Neural cell (in vitro differentiated cells): ENCODE measurements at regions not wholly inside any gene's neighbourhood (a gene's known extent, or its start where the extent isn't known, plus 50 kb on each side); places are given as distances from the start of the nearest gene placed in this dataset.

Source experiments
- H2AFZ ChIP-seq: fragments of 200-600, 300-800 bp; sonication (generic), shearing (Covaris generic); 2 replicates; pipeline ENCODE4 v1.6.0; 2014; ENCODE audit warnings: low read depth, mild to moderate bottlenecking, antibody characterized with exemption, low read length, moderate library complexity
- H3F3A ChIP-seq: fragments of 200-600 bp; shearing (Covaris generic); 2 replicates; pipeline ENCODE4 v1.6.1; 2016; ENCODE audit warnings: mild to moderate bottlenecking, moderate library complexity, mixed read lengths, antibody characterized with exemption, low read length; ENCODE audit not compliant: insufficient read depth, poor library complexity, severe bottlenecking
- H3K27ac ChIP-seq: fragments of 200-600, 300-800 bp; sonication (generic), shearing (Covaris generic); 2 replicates; pipeline ENCODE4 v1.5.1; 2014; ENCODE audit warnings: mild to moderate bottlenecking, low read length, moderate library complexity
- H3K27me3 ChIP-seq: fragments of 300-800, 200-600 bp; sonication (generic), shearing (Covaris generic); 2 replicates; pipeline ENCODE4 v1.6.0; 2014; ENCODE audit warnings: mild to moderate bottlenecking, low read depth, low read length, moderate library complexity; ENCODE audit not compliant: insufficient read depth
- H3K36me3 ChIP-seq: fragments of 300-800, 200-600 bp; sonication (generic), shearing (Covaris generic); 2 replicates; pipeline ENCODE4 v1.5.1; 2014; ENCODE audit warnings: mild to moderate bottlenecking, antibody characterized with exemption, low read length, moderate library complexity; ENCODE audit not compliant: insufficient read depth
- H3K4me2 ChIP-seq: fragments of 300-800, 200-600 bp; sonication (generic), shearing (Covaris generic); 2 replicates; pipeline ENCODE4 v1.6.0; 2014; ENCODE audit warnings: mild to moderate bottlenecking, low read length
- H3K4me3 ChIP-seq: fragments of 300-800, 200-600 bp; sonication (generic), shearing (Covaris generic); 2 replicates; pipeline ENCODE4 v1.5.1; 2014; ENCODE audit warnings: mild to moderate bottlenecking, low read length, moderate library complexity
- H3K79me2 ChIP-seq: fragments of 200-600 bp; shearing (Covaris generic); replicated peaks from 2 replicates; pipeline ENCODE4 v1.6.0; 2014; ENCODE audit warnings: mild to moderate bottlenecking, low read length, moderate library complexity; ENCODE audit not compliant: insufficient read depth
- H3K9ac ChIP-seq: fragments of 300-800, 200-600 bp; sonication (generic), shearing (Covaris generic); 2 replicates; pipeline ENCODE4 v1.6.1; 2016; ENCODE audit warnings: mild to moderate bottlenecking, low read length, mixed read lengths
- H3K9me2 ChIP-seq: fragments of 200-600 bp; shearing (Covaris generic); 2 replicates; pipeline ENCODE4 v1.6.1; 2016; ENCODE audit warnings: mild to moderate bottlenecking, low read length, mixed read lengths; ENCODE audit not compliant: insufficient read depth
- H3K9me3 ChIP-seq: fragments of 200-600, 300-800 bp; sonication (generic), shearing (Covaris generic); 2 replicates; pipeline ENCODE4 v1.6.1; 2016; ENCODE audit warnings: mild to moderate bottlenecking, mixed run types, low read length, moderate library complexity, mixed read lengths
- H4K20me1 ChIP-seq: fragments of 200-600 bp; shearing (Covaris generic); 2 replicates; pipeline ENCODE4 v1.6.1; 2016; ENCODE audit warnings: mild to moderate bottlenecking, mixed run types; ENCODE audit not compliant: insufficient read depth
- CTCF ChIP-seq: fragments of 450-650 bp; IDR thresholded peaks from 2 replicates; pipeline ENCODE4 v1.5.1; 2014; ENCODE audit warnings: antibody characterized with exemption, mild to moderate bottlenecking, moderate library complexity; ENCODE audit not compliant: poor library complexity, severe bottlenecking
- EP300 ChIP-seq: fragments of 450-650 bp; conservative IDR thresholded peaks from 2 replicates; pipeline ENCODE4 v1.6.1; 2014; ENCODE audit warnings: antibody characterized with exemption, mild to moderate bottlenecking, moderate library complexity; ENCODE audit not compliant: poor library complexity, severe bottlenecking
- EZH2 ChIP-seq: fragments of 200-600, 300-800 bp; shearing (Covaris generic), sonication (generic); IDR thresholded peaks from 2 replicates; pipeline ENCODE4 v1.6.1; 2014; ENCODE audit warnings: antibody characterized with exemption, low read length, borderline replicate concordance, mild to moderate bottlenecking; ENCODE audit not compliant: insufficient read depth, poor library complexity, severe bottlenecking
- MXI1 ChIP-seq: fragments of 450-650 bp; conservative IDR thresholded peaks from 2 replicates; pipeline ENCODE4 v1.6.1; 2014; ENCODE audit warnings: antibody characterized with exemption, mild to moderate bottlenecking; ENCODE audit not compliant: poor library complexity, severe bottlenecking
- POLR2AphosphoS5 ChIP-seq: IDR thresholded peaks from 2 replicates; pipeline ENCODE4 v1.6.1; 2012
- RAD21 ChIP-seq: fragments of 450-650 bp; conservative IDR thresholded peaks from 2 replicates; pipeline ENCODE4 v1.6.1; 2014; ENCODE audit warnings: antibody characterized with exemption, mild to moderate bottlenecking, moderate library complexity
- SMC3 ChIP-seq: fragments of 450-650 bp; conservative IDR thresholded peaks from 2 replicates; pipeline ENCODE4 v1.6.1; 2014; ENCODE audit warnings: antibody characterized with exemption, mild to moderate bottlenecking, moderate library complexity; ENCODE audit not compliant: poor library complexity
- TF ChIP-seq, protein P1 (sequence below): IDR thresholded peaks from 2 replicates; pipeline ENCODE4 v1.6.1; 2012; ENCODE audit warnings: borderline replicate concordance

- no peak overlapping the region for H3K9ac ChIP-seq
- H3K27me3 ChIP-seq: no peaks in the 10 kb centered on the region
- no peak overlapping the region for H3K27ac ChIP-seq
- H3K9me2 ChIP-seq: no peaks in the 10 kb centered on the region
- H3K79me2 ChIP-seq: no peaks in the 10 kb centered on the region
- H3K36me3 ChIP-seq: no peaks in the 10 kb centered on the region
- H3K4me2 ChIP-seq: no peak overlapping the region
- TF ChIP-seq SMC3: no peak
- TF ChIP-seq, protein P1, sequence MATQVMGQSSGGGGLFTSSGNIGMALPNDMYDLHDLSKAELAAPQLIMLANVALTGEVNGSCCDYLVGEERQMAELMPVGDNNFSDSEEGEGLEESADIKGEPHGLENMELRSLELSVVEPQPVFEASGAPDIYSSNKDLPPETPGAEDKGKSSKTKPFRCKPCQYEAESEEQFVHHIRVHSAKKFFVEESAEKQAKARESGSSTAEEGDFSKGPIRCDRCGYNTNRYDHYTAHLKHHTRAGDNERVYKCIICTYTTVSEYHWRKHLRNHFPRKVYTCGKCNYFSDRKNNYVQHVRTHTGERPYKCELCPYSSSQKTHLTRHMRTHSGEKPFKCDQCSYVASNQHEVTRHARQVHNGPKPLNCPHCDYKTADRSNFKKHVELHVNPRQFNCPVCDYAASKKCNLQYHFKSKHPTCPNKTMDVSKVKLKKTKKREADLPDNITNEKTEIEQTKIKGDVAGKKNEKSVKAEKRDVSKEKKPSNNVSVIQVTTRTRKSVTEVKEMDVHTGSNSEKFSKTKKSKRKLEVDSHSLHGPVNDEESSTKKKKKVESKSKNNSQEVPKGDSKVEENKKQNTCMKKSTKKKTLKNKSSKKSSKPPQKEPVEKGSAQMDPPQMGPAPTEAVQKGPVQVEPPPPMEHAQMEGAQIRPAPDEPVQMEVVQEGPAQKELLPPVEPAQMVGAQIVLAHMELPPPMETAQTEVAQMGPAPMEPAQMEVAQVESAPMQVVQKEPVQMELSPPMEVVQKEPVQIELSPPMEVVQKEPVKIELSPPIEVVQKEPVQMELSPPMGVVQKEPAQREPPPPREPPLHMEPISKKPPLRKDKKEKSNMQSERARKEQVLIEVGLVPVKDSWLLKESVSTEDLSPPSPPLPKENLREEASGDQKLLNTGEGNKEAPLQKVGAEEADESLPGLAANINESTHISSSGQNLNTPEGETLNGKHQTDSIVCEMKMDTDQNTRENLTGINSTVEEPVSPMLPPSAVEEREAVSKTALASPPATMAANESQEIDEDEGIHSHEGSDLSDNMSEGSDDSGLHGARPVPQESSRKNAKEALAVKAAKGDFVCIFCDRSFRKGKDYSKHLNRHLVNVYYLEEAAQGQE: no peak
- no peak for TF ChIP-seq EZH2
- no peak for TF ChIP-seq POLR2AphosphoS5
- no peak for TF ChIP-seq CTCF
- H2AFZ ChIP-seq: no peak overlapping the region
- H4K20me1 ChIP-seq: no peaks in the 10 kb centered on the region
- H3K4me3 ChIP-seq: no peak overlapping the region
- no peaks in the 10 kb centered on the region for H3K9me3 ChIP-seq
- H3F3A ChIP-seq: no peaks in the 10 kb centered on the region
Observed at GRCh38 chr5:4087110-4087509, 491.5 kb downstream of the IRX1 start.

- Histone ChIP-seq H3K4me3 (no peak overlapping the region), H3K9me2 (no peaks in the 10 kb centered on the region), H2AFZ (no peak overlapping the region), H4K20me1 (no peaks in the 10 kb centered on the region), H3F3A (no peaks in the 10 kb centered on the region), H3K9me3 (no peaks in the 10 kb centered on the region), H3K27me3 (no peaks in the 10 kb centered on the region), H3K27ac (no peak overlapping the region), H3K36me3 (no peaks in the 10 kb centered on the region), H3K79me2 (no peaks in the 10 kb centered on the region), H3K4me2 (no peak overlapping the region), H3K9ac (no peak overlapping the region)
- TF ChIP-seq MXI1 (no peak), RAD21 (no peak), EZH2 (no peak), SMC3 (no peak), POLR2AphosphoS5 (no peak), EP300 (no peak), CTCF (no peak)
Observed at GRCh38 chr5:4089087-4089486, 493.5 kb downstream of the IRX1 start.
